Liver (tissue), 8 donors: ENCODE measurements at regions not wholly inside any gene's neighbourhood (a gene's known extent, or its start where the extent isn't known, plus 50 kb on each side); places are given as distances from the start of the nearest gene placed in this dataset.

ENCODE experiments used
- DNase-seq: peaks from one replicate; pipeline ENCODE4 v3.0.0-alpha.2; 2017; ENCODE audit warnings: low spot score
- H3K27ac ChIP-seq, 2 donors: one replicate each; pipeline ENCODE4 v1.7.0; 2013; ENCODE audit warnings: inconsistent platforms in 2 of 2, low read length in 2 of 2, control low read depth in 1 of 2, low read depth in 1 of 2, mild to moderate bottlenecking in 1 of 2
- H3K27me3 ChIP-seq, 4 donors: one replicate each; pipeline versions ENCODE4 v1.6.1 to v1.7.0; 2013; ENCODE audit warnings: low read length in 3 of 4, inconsistent platforms in 1 of 4, mild to moderate bottlenecking in 1 of 4, moderate library complexity in 1 of 4; ENCODE audit not compliant: control insufficient read depth in 4 of 4, insufficient read depth in 4 of 4
- H3K36me3 ChIP-seq, 4 donors: one replicate each; pipeline versions ENCODE4 v1.6.1 to v1.7.0; 2013; ENCODE audit warnings: low read length in 3 of 4, mild to moderate bottlenecking in 3 of 4, low read depth in 1 of 4, moderate library complexity in 1 of 4; ENCODE audit not compliant: control insufficient read depth in 4 of 4, insufficient read depth in 3 of 4
- H3K4me1 ChIP-seq, 4 donors: one replicate each; pipeline versions ENCODE4 v1.6.1 to v1.7.0; 2013; ENCODE audit warnings: low read length in 3 of 4, mild to moderate bottlenecking in 3 of 4, moderate library complexity in 1 of 4; ENCODE audit not compliant: control insufficient read depth in 4 of 4, insufficient read depth in 4 of 4
- H3K4me3 ChIP-seq, 3 donors: one replicate each; pipeline versions ENCODE4 v1.6.1 to v1.7.0; 2013; ENCODE audit warnings: low read length in 3 of 3, control low read depth in 1 of 3, low read depth in 1 of 3, mild to moderate bottlenecking in 1 of 3
- H3K9ac ChIP-seq, 2 donors: one replicate each; pipeline ENCODE4 v1.7.0; 2013; ENCODE audit warnings: low read length in 2 of 2, mild to moderate bottlenecking in 2 of 2, moderate library complexity in 2 of 2, control low read depth in 1 of 2, low read depth in 1 of 2
- H3K9me3 ChIP-seq, 4 donors: one replicate each; pipeline versions ENCODE4 v1.6.1 to v1.7.0; 2013; ENCODE audit warnings: low read length in 3 of 4; ENCODE audit not compliant: control insufficient read depth in 4 of 4
- ATF3 ChIP-seq: IDR thresholded peaks from 2 replicates; pipeline ENCODE4 v1.6.1; 2016; ENCODE audit warnings: antibody characterized with exemption
- CTCF ChIP-seq: fragments of 150-350 bp; IDR thresholded peaks from 2 replicates; pipeline ENCODE4 v1.5.1; 2017; ENCODE audit warnings: improper control_type of control experiment, low read depth, low read length; ENCODE audit not compliant: missing input control
- EGR1 ChIP-seq, 2 donors: IDR thresholded peaks; 2 replicates each; pipeline ENCODE4 v1.6.1; 2016 to 2018; ENCODE audit warnings: antibody characterized with exemption in 2 of 2, low read depth in 2 of 2
- FOXA1 ChIP-seq: IDR thresholded peaks from 2 replicates; pipeline ENCODE4 v1.6.1; 2016; ENCODE audit warnings: antibody characterized with exemption
- FOXA2 ChIP-seq: IDR thresholded peaks from 2 replicates; pipeline ENCODE4 v1.6.1; 2016; ENCODE audit warnings: antibody characterized with exemption
- GABPA ChIP-seq, 2 donors: IDR thresholded peaks in 1 of 2; conservative IDR thresholded peaks in 1 of 2; 2 replicates each; pipeline ENCODE4 v1.6.1; 2016; ENCODE audit warnings: antibody characterized with exemption in 2 of 2, mild to moderate bottlenecking in 1 of 2, moderate library complexity in 1 of 2
- HNF4A ChIP-seq, 2 donors: conservative IDR thresholded peaks; 2 replicates each; pipeline ENCODE4 v1.6.1; 2016; ENCODE audit warnings: antibody characterized with exemption in 2 of 2, mild to moderate bottlenecking in 2 of 2
- HNF4G ChIP-seq: IDR thresholded peaks from 2 replicates; pipeline ENCODE4 v1.6.1; 2016; ENCODE audit warnings: antibody characterized with exemption
- MAX ChIP-seq: IDR thresholded peaks from 2 replicates; pipeline ENCODE4 v1.6.1; 2016; ENCODE audit warnings: antibody characterized with exemption
- NR2F2 ChIP-seq: IDR thresholded peaks from 2 replicates; pipeline ENCODE4 v1.6.1; 2016; ENCODE audit warnings: antibody characterized with exemption
- REST ChIP-seq: IDR thresholded peaks from 2 replicates; pipeline ENCODE4 v1.6.1; 2016; ENCODE audit warnings: antibody characterized with exemption, mild to moderate bottlenecking
- RXRA ChIP-seq, 2 donors: IDR thresholded peaks; 2 replicates each; pipeline ENCODE4 v1.6.1; 2017 to 2018; ENCODE audit warnings: antibody characterized with exemption in 2 of 2, mild to moderate bottlenecking in 1 of 2
- SP1 ChIP-seq: IDR thresholded peaks from 2 replicates; pipeline ENCODE4 v1.6.1; 2018; ENCODE audit warnings: antibody characterized with exemption, mild to moderate bottlenecking
- TAF1 ChIP-seq: conservative IDR thresholded peaks from 2 replicates; pipeline ENCODE4 v1.6.1; 2016; ENCODE audit warnings: antibody characterized with exemption, mild to moderate bottlenecking
- YY1 ChIP-seq: IDR thresholded peaks from 2 replicates; pipeline ENCODE4 v1.6.1; 2016; ENCODE audit warnings: antibody characterized with exemption, mild to moderate bottlenecking
- ZBTB33 ChIP-seq: IDR thresholded peaks from 2 replicates; pipeline ENCODE4 v1.6.1; 2016; ENCODE audit warnings: antibody characterized with exemption
- WGBS: extraction: QIAGEN DNeasy Blood & Tissue Kit; methylation state at CpG from one replicate; pipeline ENCODE4 v1.1.7; 2013; 5-methylcytosine and 5-hydroxymethylcytosine counted together
- donor health status: healthy.
- donor health status: healthy.
- donor health status: healthy.
- donor health status: healthy.
- donor health status: healthy.

- TF ChIP-seq ATF3 = no peak
- no peak for TF ChIP-seq EGR1 (IDR thresholded peaks at IDR 0.05; ENCODE audit: low read depth in 2 of 2)
These were observed 188.7 kb upstream of the COL3A1 start (continued) for GRCh38 chr2:188785490-188785889.

GRCh38 chr2:188786368-188786841, 187.8 kb upstream of the COL3A1 start:
- Histone ChIP-seq H3K9ac (no peak overlapping the region), H3K9me3 (no peaks in the 10 kb centered on the region), H3K27me3 (no peaks in the 10 kb centered on the region), H3K4me3 (no peak overlapping the region), H3K36me3 (no peaks in the 10 kb centered on the region), H3K4me1 (no peaks in the 10 kb centered on the region), H3K27ac (peak overlapping the region in 1 of 2 donors; percentile 54)
- no peak for DNase-seq
- WGBS = 47% methylated on average over 3 of the region's 3 CpGs
- TF ChIP-seq MAX = no peak

- peak overlapping the region in 1 of 2 donors; percentile 54 for H3K27ac ChIP-seq
- no peaks in the 10 kb centered on the region for H3K9me3 ChIP-seq
- no peak overlapping the region for H3K9ac ChIP-seq
- H3K4me1 ChIP-seq = no peaks in the 10 kb centered on the region
- TF ChIP-seq NR2F2 (no peak), HNF4A (conservative IDR thresholded peaks at IDR 0.05) (no peak), YY1 (no peak), TAF1 (no peak), FOXA1 (no peak), ZBTB33 (no peak), GABPA (IDR thresholded peaks at IDR 0.05 in 1 of 2, conservative IDR thresholded peaks at IDR 0.05 in 1 of 2) (no peak), CTCF (no peak), MAX (no peak), FOXA2 (no peak), ATF3 (no peak), HNF4G (no peak), REST (no peak), SP1 (no peak), RXRA (IDR thresholded peaks at IDR 0.05) (no peak)
- no peak overlapping the region for H3K4me3 ChIP-seq
- no peaks in the 10 kb centered on the region for H3K27me3 ChIP-seq
- 66% methylated on average over 5 of the region's 5 CpGs for WGBS
- no peak for DNase-seq
- no peaks in the 10 kb centered on the region for H3K36me3 ChIP-seq
These were observed 187.0 kb upstream of the COL3A1 start for GRCh38 chr2:188787021-188787657.
